ENCODE measurements at regions not wholly inside any gene's neighbourhood (a gene's known extent, or its start where the extent isn't known, plus 50 kb on each side); places are given as distances from the start of the nearest gene placed in this dataset.

DNA sequence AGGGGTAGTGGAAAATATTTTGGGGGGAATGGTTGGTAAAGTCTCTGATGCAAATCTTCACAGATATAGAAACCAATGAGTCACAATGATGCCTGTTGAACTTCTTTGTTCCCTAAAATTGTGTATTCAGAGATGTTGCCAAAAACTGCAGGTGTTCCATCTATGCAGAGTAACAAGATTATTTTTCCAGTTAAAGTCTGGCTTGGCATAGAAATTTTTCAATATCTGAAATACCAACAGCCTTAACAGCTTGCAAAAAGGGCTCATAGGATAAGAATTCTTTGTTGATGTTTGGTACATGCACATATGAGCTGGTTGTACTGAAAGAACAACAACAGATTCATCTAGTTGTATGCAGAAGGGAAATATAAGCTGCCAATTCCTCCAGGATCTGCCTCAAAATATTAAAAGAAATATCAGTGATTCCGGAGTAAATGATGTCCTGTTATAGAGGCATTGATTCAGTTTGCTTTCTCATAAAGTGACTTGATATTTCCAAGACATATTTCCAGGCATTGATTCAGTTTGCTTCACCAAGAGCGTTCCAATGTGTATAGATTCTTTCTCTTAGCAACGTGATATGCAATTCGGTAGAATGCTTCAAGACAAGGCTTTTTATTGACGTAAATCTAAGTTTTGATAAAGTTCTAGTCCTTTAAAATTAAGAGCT lies 564.4 kb downstream of the TMA16 start:
- no peak for DNase-seq (ENCODE audit: low read depth)
- no peak overlapping the region for H3K4me3 ChIP-seq (ENCODE audit: low read depth, low read length)
- no peak for TF ChIP-seq CTCF (IDR thresholded peaks at IDR 0.05; ENCODE audit: low read depth, low read length, missing control alignments)

- H3K4me3 ChIP-seq (ENCODE audit: low read depth, low read length): no peak overlapping the region
- no peak for DNase-seq (ENCODE audit: low read depth)
- TF ChIP-seq CTCF (IDR thresholded peaks at IDR 0.05; ENCODE audit: low read depth, low read length, missing control alignments): no peak
Measured at GRCh38 chr4:164060456-164060855, 566.0 kb downstream of the TMA16 start.

DNA sequence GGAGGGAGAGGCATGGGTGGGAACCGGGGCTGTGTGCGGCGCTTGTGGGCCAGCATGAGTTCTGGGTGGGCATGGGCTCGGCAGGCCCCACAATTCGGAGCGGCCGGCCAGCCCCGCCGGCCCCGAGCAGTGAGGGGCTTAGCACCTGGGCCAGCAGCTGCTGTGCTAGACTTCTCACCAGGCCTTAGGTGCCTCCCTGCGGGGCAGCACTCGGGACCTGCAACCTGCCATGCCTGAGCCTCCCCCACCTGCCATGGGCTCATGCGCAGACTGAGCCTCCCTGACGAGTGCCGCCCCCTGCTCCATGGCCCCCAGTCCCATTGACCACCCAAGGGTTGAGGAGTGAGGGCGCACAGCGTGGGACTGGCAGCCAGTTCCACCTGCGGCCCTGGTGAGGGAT lies 573.9 kb downstream of the TMA16 start:
- no peak for TF ChIP-seq CTCF (IDR thresholded peaks at IDR 0.05; ENCODE audit: low read depth, low read length, missing control alignments)
- no peak for DNase-seq (ENCODE audit: low read depth)
- H3K4me3 ChIP-seq (ENCODE audit: low read depth, low read length): no peak overlapping the region

DNA sequence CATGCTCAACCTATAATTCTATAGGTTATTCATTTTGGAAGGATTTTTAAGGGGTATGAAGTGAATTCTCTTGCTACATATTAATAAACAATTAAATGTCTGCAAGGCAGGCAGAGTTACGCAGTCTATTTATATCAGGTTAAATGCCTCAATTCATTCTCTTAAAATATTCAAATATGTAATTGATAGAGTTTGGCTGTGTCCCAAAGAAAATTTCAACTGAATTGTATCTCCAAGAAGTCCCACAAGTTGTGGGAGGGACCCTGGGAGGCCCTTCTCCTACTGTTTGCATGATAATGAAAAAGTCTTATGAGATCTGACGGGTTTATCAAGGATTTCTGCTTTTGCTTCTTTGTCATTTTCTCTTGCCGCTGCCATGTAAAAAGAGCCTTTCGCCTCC lies 576.1 kb downstream of the TMA16 start:
- no peak overlapping the region for H3K4me3 ChIP-seq (ENCODE audit: low read depth, low read length)
- no peak for DNase-seq (ENCODE audit: low read depth)
- no peak for TF ChIP-seq CTCF (IDR thresholded peaks at IDR 0.05; ENCODE audit: low read depth, low read length, missing control alignments)

DNA sequence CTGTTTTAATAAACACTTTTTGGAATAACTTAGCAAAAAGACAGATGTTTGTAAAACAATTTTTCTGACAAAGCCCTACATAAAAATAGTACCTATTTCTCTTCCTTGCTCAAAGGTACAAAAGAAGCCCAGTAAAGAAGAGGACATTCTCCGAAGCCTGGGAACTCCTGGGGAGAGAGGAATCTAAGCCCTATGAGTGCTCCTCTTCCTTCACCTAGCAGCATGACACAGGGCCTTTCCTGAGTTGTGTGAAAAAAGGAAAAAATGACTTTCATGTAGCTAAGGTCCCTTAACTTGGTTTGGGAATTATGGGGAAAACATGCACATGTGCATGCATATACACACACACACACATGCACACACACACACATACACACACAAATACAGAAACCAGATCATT lies 586.9 kb downstream of the TMA16 start:
- H3K4me3 ChIP-seq (ENCODE audit: low read depth, low read length): no peak overlapping the region
- TF ChIP-seq CTCF (IDR thresholded peaks at IDR 0.05; ENCODE audit: low read depth, low read length, missing control alignments): no peak
- no peak for DNase-seq (ENCODE audit: low read depth)

DNA sequence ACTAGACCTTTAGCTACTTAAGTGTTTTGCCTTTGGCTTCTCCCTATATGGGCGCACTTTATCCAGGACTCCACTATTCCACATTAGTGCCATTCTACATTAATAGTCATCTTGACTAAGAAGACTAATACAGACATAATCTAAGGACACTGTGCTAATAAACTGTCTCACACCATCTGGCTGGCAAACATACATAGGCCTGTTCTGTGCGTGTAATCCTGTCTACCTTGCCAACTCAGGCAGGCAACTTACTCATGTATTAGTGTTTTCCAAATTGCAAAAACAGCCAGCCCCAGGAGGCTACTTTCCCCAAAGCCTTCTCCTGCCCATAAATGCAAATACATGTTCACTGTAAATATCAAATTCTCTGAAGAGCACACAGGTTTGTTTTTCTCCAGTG lies 587.3 kb downstream of the TMA16 start:
- no peak for DNase-seq (ENCODE audit: low read depth)
- no peak for TF ChIP-seq CTCF (IDR thresholded peaks at IDR 0.05; ENCODE audit: low read depth, low read length, missing control alignments)
- no peak overlapping the region for H3K4me3 ChIP-seq (ENCODE audit: low read depth, low read length)

GRCh38 chr4:164087733-164088132 lies 593.2 kb downstream of the TMA16 start:
- no peak overlapping the region for H3K4me3 ChIP-seq (ENCODE audit: low read depth, low read length)
- TF ChIP-seq CTCF (IDR thresholded peaks at IDR 0.05; ENCODE audit: low read depth, low read length, missing control alignments): no peak
- DNase-seq (ENCODE audit: low read depth): no peak
